ENCODE measurements at regions not wholly inside any gene's neighbourhood (a gene's known extent, or its start where the extent isn't known, plus 50 kb on each side); places are given as distances from the start of the nearest gene placed in this dataset.

GRCh38 chr13:34405410-34406181, 536.5 kb upstream of the NBEA start:
- no peak overlapping the region for H3K14ac ChIP-seq (ENCODE audit: insufficient read depth, low read length)
- peaks cover 0 to 2% of the 10 kb centered on the region in 2 experiments; a peak in 1 of 5 replicates for H3K9me3 Mint-ChIP-seq

More at GRCh38 chr13:34405410-34406181, 536.5 kb upstream of the NBEA start:
- H2BK12ac ChIP-seq (ENCODE audit: insufficient read length, low read depth, low read length), result no peak overlapping the region
- no peaks in the 10 kb centered on the region; a peak in 1 of 7 replicates for H3K36me3 Mint-ChIP-seq (ENCODE audit: insufficient read depth in 1 of 3, low read depth in 3 of 3)
- H3K23ac ChIP-seq (ENCODE audit: insufficient read length, low read depth, low read length), result no peak overlapping the region
- no peak overlapping the region for H4K91ac ChIP-seq (ENCODE audit: insufficient read length, low read depth, low read length)
- no peaks in the 10 kb centered on the region for H3K79me2 ChIP-seq (ENCODE audit: insufficient read depth, low read length)
- no peak overlapping the region for H2BK120ac ChIP-seq (ENCODE audit: low read depth, low read length, poor library complexity, severe bottlenecking)
- H3K4me1 ChIP-seq (ENCODE audit: insufficient read depth, low read length), result no peaks in the 10 kb centered on the region
- no peaks in the 10 kb centered on the region for H3K27me3 Mint-ChIP-seq (ENCODE audit: low read depth)
- H3K4ac ChIP-seq (ENCODE audit: low read depth, low read length), result no peak overlapping the region
- no peak overlapping the region for H4K8ac ChIP-seq (replicated peaks; ENCODE audit: insufficient read length, low read depth, low read length)
- no peak for DNase-seq
- H3T11ph ChIP-seq (ENCODE audit: low read length), result no peak overlapping the region
- H2BK5ac ChIP-seq (ENCODE audit: insufficient read length, low read length), result no peak overlapping the region
- no peaks in the 10 kb centered on the region for H3K9me3 ChIP-seq (ENCODE audit: control insufficient read depth, low read depth, low read length)
- H3K4me2 ChIP-seq (ENCODE audit: insufficient read depth, insufficient read length, low read length), result no peak overlapping the region
- no peak overlapping the region for H3K27ac ChIP-seq (ENCODE audit: insufficient read length, low read depth, low read length)
- no peaks in the 10 kb centered on the region for H3K4me1 Mint-ChIP-seq
- no peak overlapping the region for H2BK15ac ChIP-seq (ENCODE audit: low read depth, low read length)
- no peaks in the 10 kb centered on the region for H3K23me2 ChIP-seq (ENCODE audit: insufficient read length, low read depth, low read length, poor library complexity, severe bottlenecking)
- H3K56ac ChIP-seq (ENCODE audit: insufficient read length, low read depth, low read length), result no peak overlapping the region
- no peak for TF ChIP-seq CTCF (conservative IDR thresholded peaks at IDR 0.05)
- no peak overlapping the region for H3K4me3 Mint-ChIP-seq
- H2AK5ac ChIP-seq (ENCODE audit: insufficient read length, low read length), result no peak overlapping the region
- H3K79me1 ChIP-seq (ENCODE audit: insufficient read depth, low read depth, low read length, poor library complexity, severe bottlenecking), result no peaks in the 10 kb centered on the region
- H3K9ac ChIP-seq (ENCODE audit: extremely low read depth, insufficient read length, low read length), result no peak overlapping the region
- no peaks in the 10 kb centered on the region for H4K20me1 ChIP-seq (ENCODE audit: control insufficient read depth, insufficient read depth, insufficient read length)
- no peaks in the 10 kb centered on the region for H3K27me3 ChIP-seq (ENCODE audit: insufficient read depth, low read length)
- WGBS (ENCODE audit: extremely low coverage, insufficient read length, low lambda C conversion rate), result no CpG with 5 or more reads among the region's 4 CpGs
- no peak overlapping the region for H3K18ac ChIP-seq (ENCODE audit: insufficient read length, low read depth, low read length)
- H2BK20ac ChIP-seq (ENCODE audit: low read depth, low read length, poor library complexity, severe bottlenecking), result no peak overlapping the region
- H2AFZ ChIP-seq (ENCODE audit: low read length), result no peak overlapping the region
- no peak overlapping the region for H3K27ac Mint-ChIP-seq
- H4K5ac ChIP-seq (ENCODE audit: insufficient read length, low read depth, low read length), result no peak overlapping the region

Data from H9 (cell line).